IPS-18c (cell line): ENCODE measurements at regions not wholly inside any gene's neighbourhood (a gene's known extent, or its start where the extent isn't known, plus 50 kb on each side); places are given as distances from the start of the nearest gene placed in this dataset.

Experiments used
- H3K4me3 ChIP-seq: 2 replicates; pipeline ENCODE4 v1.7.0; 2013; ENCODE audit warnings: low read depth, mild to moderate bottlenecking, low read length, moderate library complexity; ENCODE audit not compliant: insufficient read depth
- H3K9me3 ChIP-seq: one replicate; pipeline ENCODE4 v1.6.1; 2013; ENCODE audit warnings: mild to moderate bottlenecking, low read length, moderate library complexity; ENCODE audit not compliant: control insufficient read depth, insufficient read depth

DNA sequence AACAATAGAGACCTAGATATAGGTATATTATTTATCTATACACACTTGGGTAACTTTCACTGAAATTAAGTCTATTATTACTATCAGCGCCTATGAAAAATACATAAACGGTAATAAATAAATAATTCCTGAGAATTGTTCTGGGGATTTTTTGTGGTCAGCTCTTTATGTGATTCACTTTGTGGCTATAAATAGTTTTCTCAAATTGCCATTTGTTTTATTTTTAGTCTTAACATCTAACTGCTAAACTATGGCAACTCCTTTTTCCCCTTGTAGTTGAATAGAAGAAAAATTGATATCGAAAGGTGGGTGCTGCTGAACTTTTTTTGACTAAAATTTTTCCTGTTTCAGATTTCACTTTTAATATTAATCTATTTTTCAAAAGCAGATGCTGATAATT is 189.0 kb downstream of the VGLL3 start:
- no peaks in the 10 kb centered on the region for H3K9me3 ChIP-seq
- no peak overlapping the region for H3K4me3 ChIP-seq

DNA sequence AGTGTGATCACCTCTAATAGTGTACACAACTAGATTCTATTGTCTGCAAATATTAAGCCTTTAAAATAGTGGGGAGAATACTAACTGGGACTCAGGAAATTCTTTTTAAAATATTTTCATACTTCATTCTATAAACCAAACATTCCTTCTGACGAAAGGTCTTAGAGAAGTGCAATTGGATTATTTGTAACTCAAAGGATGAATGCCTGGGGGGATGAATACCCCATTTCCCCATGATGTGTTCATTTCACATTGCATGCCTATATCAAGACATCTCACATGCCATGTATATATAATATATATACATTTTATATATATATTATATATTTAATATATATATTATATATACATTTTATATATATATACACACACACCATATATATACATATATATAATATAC is 189.9 kb downstream of the VGLL3 start:
- Histone ChIP-seq H3K4me3 (no peak overlapping the region), H3K9me3 (no peaks in the 10 kb centered on the region)

DNA sequence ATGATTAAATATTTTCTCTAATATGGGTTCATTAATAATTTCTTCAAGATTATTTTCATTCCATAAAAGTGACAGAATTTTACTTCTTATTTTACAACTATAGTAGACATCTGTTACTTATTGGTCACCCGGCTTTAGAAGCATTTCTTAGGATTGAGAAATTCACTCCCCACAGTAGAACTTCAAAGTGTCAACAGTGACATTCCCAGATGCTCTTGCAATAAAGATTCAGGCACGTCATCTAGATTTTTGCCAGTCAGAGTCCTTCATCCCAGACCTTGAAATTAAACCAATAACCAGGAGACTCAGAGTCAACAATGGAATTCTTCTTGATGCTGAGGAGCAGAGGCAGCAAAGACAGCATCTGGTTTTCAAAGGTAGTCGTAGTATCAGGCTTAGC is 190.8 kb downstream of the VGLL3 start:
- H3K9me3 ChIP-seq: no peaks in the 10 kb centered on the region
- no peak overlapping the region for H3K4me3 ChIP-seq

DNA sequence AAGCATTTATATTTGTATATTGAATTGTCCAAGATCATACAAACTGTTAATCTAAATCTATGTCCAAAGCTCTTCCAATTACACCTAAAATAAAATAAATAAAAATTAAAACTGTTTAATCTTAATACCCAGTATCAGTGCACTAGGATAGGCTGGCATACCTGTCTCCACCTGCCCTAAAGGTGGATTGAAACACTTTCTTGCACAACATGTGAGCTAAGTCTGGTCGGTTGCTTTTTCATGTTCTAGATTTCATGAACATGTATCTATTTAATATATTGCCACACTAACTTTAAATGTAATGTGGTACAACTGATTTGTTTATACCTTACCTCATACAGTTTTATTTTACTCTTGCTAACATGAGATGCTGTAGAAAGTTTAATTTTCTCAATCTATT is 193.0 kb downstream of the VGLL3 start:
- Histone ChIP-seq H3K4me3 (no peak overlapping the region), H3K9me3 (no peaks in the 10 kb centered on the region)

DNA sequence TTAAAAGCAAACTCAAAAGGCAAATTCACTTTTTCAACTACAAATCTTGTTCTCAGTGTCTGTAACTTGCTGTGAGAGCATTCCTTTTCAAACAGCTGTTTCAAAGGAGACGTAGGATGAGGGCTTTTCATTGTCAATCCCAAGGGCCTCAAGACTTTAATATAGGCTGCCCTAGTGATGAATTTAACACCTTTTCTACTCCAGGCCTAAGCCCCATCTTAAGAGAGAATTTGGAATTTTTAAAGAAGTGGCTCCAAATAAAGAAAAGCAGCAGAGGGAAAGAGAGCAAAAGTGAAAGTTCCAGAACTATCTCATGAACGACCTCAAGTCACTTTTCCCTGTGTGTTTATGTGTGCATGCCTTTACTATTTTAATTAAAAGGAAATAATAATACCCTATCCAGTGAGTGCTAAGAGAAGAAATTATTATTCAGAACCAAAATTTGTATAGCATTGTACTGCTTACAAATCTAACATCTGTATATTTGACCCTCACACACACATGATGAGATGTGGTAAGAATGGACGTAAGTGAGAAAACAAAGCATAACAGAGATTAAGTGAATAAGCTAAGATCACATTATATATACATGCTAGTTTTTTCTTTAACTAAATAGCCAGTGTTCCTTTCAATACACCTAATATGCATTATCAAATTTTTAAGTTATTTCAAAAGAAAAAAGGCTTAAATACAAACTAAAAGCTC is 196.4 kb downstream of the VGLL3 start:
- Histone ChIP-seq H3K4me3 (no peak overlapping the region), H3K9me3 (no peaks in the 10 kb centered on the region)

DNA sequence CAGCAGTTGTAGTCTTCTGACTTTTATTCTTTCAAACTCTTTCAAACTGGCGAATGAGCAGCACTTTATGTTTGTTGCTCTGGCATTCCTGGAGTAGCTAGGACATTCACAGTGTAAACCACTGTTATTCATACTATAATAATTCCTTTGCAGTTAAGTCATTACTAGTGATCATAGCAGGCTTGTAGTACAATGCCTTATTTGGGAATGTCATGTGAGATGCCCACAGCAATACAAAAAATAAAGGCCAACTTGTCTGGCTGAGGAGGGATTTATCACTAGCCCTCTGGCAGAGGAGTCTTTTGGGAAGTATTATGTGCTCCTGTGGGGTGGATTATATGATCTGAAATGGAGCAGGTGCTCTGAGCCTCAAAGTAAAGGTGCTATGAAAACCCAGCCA is 197.2 kb downstream of the VGLL3 start:
- Histone ChIP-seq H3K9me3 (no peaks in the 10 kb centered on the region), H3K4me3 (no peak overlapping the region)

DNA sequence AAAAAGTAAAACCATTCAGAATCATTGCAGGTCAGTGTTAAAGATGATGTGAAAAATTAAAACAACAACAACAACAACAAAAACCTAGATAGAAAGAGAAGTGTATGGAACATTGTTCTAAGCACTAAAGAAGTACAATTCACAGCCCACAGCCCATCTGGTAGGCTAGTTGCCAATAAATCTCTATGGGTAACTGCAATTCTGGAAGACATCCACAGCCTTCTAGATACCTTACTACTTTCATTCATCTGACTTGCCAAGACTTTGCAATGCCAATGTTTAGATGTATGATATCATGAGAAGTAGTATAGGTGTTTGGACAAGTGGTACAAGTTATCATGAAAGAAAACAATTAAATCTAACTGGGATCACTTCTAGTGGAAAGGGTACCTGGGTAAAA is 198.6 kb downstream of the VGLL3 start:
- Histone ChIP-seq H3K9me3 (no peaks in the 10 kb centered on the region), H3K4me3 (no peak overlapping the region)

DNA sequence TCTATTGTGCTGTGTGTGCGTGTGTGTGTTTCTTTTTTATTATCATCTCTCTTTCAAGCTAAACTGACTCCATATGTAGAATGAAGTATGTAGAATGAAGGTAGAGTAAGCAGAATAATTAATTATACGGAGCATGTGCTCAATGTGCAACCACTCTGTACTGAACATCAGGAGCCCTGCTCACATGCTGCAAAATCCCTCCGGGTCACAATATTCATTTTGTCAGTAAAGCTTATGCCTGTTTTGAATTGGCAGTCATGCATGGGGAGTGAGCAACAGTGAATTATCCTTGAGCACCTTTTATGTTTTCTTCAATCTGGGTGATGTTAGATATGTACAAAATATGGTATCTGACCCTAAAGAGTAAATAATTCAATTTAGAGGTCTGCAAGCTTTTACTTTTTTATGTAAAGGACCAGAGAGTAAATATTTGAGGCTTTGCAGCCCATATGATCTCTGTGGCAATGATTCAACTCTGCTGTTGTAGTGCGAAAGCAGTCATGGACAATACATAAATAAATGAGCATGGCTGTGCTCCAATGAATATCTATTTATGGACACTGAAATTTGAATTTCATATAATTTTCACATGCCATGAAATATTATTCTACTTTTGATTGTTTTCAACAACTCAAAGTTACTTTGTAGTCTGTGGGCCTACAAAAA is 199.9 kb downstream of the VGLL3 start:
- no peaks in the 10 kb centered on the region for H3K9me3 ChIP-seq

DNA sequence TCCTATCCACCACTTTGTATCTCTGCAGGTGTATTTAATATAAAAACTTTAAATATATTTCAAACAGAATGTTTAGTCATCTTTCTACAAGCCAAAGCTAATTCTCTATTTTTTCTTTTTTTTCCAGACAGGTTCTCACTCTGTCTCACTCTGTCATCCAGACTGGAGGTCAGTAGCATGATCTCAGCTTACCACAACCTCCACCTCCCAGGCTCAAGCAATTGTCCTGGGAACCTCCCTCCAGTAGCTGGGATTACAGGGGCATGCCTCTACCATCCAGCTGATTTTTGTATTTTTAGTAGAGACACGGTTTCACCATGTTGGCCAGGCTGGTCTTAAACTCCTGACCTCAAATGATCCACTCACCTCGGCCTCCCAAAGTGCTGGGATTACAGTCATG is 202.6 kb downstream of the VGLL3 start:
- Histone ChIP-seq H3K9me3 (no peaks in the 10 kb centered on the region), H3K4me3 (no peak overlapping the region)

More for the DNA sequence above, 199.9 kb downstream of the VGLL3 start:
- H3K4me3 ChIP-seq: no peak overlapping the region

DNA sequence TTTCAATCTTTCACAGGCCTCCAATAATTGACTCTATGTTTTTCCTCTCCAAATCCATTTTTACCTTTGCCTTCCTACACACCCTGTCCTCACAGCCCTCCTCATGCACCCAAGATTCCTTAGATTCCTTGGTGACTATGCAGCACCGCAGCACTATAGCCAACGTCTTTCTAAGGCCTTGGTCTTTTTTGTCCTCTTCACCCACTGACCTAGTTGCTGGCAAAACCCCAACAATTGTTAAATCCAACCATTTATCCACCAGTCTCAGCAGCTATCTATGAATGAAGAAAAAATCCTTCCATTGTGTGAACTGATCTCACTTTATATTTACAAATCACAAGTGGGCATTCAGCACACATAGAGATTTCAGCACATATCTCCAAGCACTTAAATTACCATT is 203.9 kb downstream of the VGLL3 start:
- Histone ChIP-seq H3K4me3 (no peak overlapping the region), H3K9me3 (no peaks in the 10 kb centered on the region)

DNA sequence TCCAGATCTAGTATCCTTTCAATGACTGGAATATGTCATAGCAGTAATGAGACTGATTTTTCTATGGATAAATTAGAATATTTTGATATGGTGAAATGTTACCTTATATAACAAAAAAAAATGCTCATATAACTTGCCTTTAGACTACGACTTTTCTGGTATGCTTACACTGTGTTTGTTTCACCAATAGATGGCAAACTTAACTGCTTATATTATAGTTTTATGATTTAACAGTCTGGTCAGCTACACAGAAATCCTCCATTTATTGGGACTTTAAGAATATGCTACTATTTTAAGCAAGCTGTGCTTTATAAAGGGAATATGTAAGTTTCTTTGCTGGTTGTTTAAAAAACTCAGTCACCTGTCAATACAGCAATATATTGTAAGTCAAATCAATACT is 205.6 kb downstream of the VGLL3 start:
- no peaks in the 10 kb centered on the region for H3K9me3 ChIP-seq
- H3K4me3 ChIP-seq: no peak overlapping the region

DNA sequence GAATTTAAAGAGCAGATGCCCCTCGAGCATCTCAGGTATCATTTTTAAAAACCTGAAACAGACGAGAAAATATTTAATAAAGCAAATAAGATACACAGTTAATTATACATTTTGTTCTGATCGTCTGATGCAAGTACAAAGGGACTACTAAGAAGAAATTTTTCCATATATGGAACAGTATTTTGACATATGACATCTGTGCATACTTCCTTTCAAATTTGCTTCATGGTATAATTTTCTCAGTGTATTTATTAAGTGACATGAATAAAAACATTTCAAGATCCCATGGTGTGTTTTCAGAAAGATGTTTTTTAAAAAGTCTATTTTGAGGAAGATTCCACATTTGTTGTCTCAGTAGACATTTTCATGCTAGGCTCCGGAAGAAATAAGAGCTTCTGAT is 208.1 kb downstream of the VGLL3 start:
- Histone ChIP-seq H3K9me3 (no peaks in the 10 kb centered on the region), H3K4me3 (no peak overlapping the region)

DNA sequence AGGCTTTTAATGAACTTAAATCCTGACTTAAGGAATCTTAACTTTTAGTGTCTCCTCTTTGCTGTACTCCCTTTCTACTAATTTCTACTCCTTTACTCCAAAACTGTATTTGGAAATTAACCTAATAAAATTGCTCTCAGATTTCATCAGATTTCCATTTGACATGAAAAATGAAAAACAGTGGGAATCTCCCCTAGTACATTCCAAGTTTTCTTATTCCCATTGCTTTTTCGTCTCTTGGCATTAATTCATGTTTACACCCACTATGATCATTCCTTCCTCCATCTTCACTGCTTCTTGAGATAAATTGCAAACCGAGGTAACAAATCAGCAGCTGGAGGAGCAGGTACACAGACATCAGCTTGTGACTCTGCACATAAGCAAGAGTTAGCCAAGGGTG is 208.7 kb downstream of the VGLL3 start:
- Histone ChIP-seq H3K9me3 (no peaks in the 10 kb centered on the region), H3K4me3 (no peak overlapping the region)

DNA sequence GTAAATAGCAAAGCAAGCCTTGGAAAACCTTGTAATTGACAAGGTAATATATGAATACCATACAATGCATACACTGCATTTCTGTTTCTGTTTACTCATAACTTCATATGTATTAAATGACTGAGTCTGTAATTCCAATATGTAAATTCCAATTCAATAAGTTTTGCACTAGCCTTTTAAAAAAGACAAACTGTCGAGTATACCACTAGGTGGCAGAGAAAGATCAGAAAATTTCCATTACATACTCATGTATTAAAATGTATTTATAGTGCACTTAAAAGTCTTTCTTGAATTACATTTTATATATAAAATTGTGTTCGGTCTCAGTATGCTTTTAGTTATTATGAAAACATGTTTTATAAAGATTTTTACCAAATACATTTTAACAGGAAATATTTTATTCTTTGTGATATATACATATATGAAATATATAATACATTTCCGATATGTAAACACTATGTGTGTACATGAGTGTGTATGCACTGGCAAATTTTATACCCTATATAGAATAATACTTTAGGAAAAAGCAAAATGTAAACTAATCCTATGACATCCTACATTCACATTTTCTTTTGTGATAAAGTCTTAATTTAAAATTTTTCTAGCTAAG is 216.8 kb downstream of the VGLL3 start:
- no peaks in the 10 kb centered on the region for H3K9me3 ChIP-seq
- H3K4me3 ChIP-seq: no peak overlapping the region

DNA sequence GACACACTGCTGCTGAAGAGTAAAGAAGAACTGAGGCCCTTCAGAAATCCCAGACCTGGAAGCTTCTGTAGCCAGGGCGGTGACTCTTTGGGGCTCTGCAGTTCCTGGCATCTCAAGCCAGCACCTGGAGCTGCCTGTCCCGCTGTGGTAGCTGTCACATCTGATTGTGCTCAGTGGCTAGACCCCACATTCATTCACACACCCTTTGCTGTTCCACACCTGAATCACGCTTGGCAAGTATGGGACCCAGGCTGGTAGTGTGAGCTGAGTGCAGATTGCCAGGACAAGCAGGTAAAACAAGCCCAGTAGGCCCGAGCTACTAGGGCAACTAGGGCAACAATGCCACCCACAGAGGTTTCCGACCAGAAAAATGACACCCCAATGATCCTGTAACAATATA is 218.2 kb downstream of the VGLL3 start:
- Histone ChIP-seq H3K9me3 (no peaks in the 10 kb centered on the region), H3K4me3 (no peak overlapping the region)

DNA sequence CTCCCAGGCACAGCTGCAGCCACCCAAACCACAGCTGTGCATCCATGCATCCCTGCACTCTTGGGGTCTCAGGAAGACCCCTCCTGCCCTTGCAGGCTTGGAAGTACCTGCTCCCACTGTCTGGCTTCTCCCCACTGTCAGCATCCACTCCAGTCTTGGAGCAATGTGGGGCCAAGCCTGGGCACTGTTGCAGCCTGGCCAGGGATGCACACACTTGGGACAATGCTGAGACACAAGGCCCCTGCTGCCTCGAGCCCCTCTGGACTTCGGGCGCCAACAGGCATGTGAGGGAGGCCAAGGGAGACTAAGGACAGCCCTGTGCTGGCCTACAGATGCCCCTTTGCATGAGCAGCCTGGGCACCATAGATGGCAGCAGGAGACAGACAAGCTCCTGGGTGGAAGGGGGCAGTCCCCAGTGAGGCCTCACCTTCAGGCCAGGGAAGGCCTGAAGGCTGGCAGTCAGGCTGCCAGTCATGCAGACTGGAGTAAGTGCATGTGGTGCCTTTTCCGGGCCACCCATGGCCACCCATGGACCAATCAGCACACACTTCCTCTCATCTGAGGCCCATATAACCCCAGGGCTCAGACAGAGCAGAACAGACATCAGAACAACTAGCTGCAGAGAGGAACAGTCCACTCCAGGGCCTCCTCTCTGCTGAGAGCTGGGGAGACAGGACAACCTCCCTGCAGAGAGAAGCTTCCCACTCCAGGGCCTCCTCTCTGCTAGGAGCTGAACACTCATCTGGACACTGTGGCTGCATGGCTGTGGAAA is 219.0 kb downstream of the VGLL3 start:
- Histone ChIP-seq H3K9me3 (no peaks in the 10 kb centered on the region), H3K4me3 (no peak overlapping the region)

DNA sequence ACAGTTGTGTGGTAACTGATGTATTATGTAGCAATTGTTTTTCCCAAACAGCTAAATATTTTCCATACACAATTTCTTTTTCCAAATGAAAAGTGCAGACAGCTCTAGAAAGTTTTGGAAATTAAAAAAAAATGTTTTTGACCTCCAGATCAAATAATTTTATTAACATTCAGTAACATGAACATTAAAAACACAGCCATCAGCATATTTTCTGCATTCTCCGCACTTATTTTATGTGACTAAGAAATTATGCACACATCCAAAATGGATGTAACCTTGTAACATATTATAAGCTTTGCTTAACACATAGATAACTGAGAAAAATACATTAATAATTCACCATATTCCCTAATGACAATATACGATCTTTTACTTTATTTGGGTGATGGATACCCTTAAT is 224.6 kb downstream of the VGLL3 start:
- Histone ChIP-seq H3K4me3 (no peak overlapping the region), H3K9me3 (no peaks in the 10 kb centered on the region)
